ENCODE measurements at regions not wholly inside any gene's neighbourhood (a gene's known extent, or its start where the extent isn't known, plus 50 kb on each side); places are given as distances from the start of the nearest gene placed in this dataset.

DNA sequence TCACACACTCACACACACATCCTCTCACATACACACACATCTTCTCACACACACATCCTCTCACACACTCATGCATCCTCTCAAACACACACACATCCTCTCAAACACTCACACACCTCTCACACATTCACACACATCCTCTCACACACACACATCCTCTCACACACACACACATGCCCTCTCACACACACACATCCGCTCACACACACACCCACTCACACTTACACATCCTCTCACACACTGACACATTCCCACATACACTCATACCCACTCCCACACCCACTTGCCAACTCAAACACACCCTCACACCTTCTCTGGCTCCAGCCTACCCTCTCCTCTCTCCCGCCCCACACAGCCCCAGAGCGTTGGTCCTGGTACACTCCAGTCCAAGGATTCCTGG is 127.9 kb upstream of the SLC30A5 start:
- ATAC-seq (ENCODE audit: poor library complexity) (no peak), DNase-seq (no peak)
- CTCF ChIA-PET, result no interaction called here
- Histone ChIP-seq H3K4me1 (ENCODE audit: insufficient read depth, low read length) (no peaks in the 10 kb centered on the region), H3K36me3 (ENCODE audit: insufficient read depth, low read length) (no peaks in the 10 kb centered on the region), H3K9me3 (ENCODE audit: control insufficient read depth in 1 of 2, insufficient read depth in 1 of 2, low read length in 2 of 2) (no peaks in the 10 kb centered on the region), H3K27me3 (ENCODE audit: control insufficient read depth in 1 of 2, insufficient read depth in 2 of 2, low read length in 2 of 2) (peaks cover 0 to 6% of the 10 kb centered on the region in 2 experiments), H3K4me3 (ENCODE audit: low read length) (no peak overlapping the region), H3K27ac (ENCODE audit: low read depth in 1 of 2, low read length in 2 of 2) (no peak overlapping the region)
- Mint-ChIP-seq H3K27ac (no peak overlapping the region), H3K4me3 (no peak overlapping the region), H3K36me3 (ENCODE audit: low read depth) (no peaks in the 10 kb centered on the region), H3K9me3 (no peaks in the 10 kb centered on the region), H3K27me3 (peaks cover 16% of the 10 kb centered on the region), H3K4me1 (ENCODE audit: low read depth) (no peaks in the 10 kb centered on the region)
- POLR2A ChIA-PET, result no interaction called here
- TF ChIP-seq, protein P1, sequence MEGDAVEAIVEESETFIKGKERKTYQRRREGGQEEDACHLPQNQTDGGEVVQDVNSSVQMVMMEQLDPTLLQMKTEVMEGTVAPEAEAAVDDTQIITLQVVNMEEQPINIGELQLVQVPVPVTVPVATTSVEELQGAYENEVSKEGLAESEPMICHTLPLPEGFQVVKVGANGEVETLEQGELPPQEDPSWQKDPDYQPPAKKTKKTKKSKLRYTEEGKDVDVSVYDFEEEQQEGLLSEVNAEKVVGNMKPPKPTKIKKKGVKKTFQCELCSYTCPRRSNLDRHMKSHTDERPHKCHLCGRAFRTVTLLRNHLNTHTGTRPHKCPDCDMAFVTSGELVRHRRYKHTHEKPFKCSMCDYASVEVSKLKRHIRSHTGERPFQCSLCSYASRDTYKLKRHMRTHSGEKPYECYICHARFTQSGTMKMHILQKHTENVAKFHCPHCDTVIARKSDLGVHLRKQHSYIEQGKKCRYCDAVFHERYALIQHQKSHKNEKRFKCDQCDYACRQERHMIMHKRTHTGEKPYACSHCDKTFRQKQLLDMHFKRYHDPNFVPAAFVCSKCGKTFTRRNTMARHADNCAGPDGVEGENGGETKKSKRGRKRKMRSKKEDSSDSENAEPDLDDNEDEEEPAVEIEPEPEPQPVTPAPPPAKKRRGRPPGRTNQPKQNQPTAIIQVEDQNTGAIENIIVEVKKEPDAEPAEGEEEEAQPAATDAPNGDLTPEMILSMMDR (IDR thresholded peaks at IDR 0.05), result no peak
- intact Hi-C loops (cut with DNase I, micrococcal nuclease), result no loop called here

DNA sequence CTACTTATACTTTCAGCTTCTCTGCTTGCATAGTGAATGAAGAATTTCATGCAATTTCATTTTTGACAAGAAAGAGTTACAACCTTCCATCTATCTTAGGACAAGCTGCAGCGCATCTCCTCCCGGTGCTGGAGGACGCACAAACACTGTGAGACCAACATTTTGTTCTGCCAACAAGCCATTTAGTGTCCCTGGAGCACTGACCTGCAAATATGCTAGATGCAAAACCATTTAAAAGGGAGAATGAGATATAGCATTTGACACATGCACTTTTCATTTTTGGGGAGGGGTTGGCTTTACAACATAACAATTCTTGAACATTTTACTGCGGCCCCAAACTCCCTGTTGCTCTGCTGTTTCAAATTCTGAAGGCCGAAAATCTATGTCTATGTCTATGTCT is 127.2 kb upstream of the SLC30A5 start:
- H3K27ac ChIP-seq (ENCODE audit: low read depth in 1 of 2, low read length in 2 of 2), result no peak overlapping the region
- ChIA-PET POLR2A (no interaction called here), CTCF (no interaction called here)
- H3K4me1 ChIP-seq (ENCODE audit: insufficient read depth, low read length), result no peaks in the 10 kb centered on the region
- no peaks in the 10 kb centered on the region for H3K36me3 Mint-ChIP-seq (ENCODE audit: low read depth)
- no peak for ATAC-seq (ENCODE audit: poor library complexity)
- no peaks in the 10 kb centered on the region for H3K9me3 ChIP-seq (ENCODE audit: control insufficient read depth in 1 of 2, insufficient read depth in 1 of 2, low read length in 2 of 2)
- DNase-seq, result no peak
- no peak overlapping the region for H3K4me3 ChIP-seq (ENCODE audit: low read length)
- no peak overlapping the region for H3K27ac Mint-ChIP-seq
- peaks cover 20% of the 10 kb centered on the region for H3K27me3 Mint-ChIP-seq
- peaks cover 3 to 6% of the 10 kb centered on the region in 2 experiments for H3K27me3 ChIP-seq (ENCODE audit: control insufficient read depth in 1 of 2, insufficient read depth in 2 of 2, low read length in 2 of 2)
- intact Hi-C loops (cut with DNase I, micrococcal nuclease), result no loop called here
- no peaks in the 10 kb centered on the region for H3K4me1 Mint-ChIP-seq (ENCODE audit: low read depth)
- no peak overlapping the region for H3K4me3 Mint-ChIP-seq
- TF ChIP-seq, protein P1 (IDR thresholded peaks at IDR 0.05), result no peak
- H3K9me3 Mint-ChIP-seq, result no peaks in the 10 kb centered on the region
- no peaks in the 10 kb centered on the region for H3K36me3 ChIP-seq (ENCODE audit: insufficient read depth, low read length)

DNA sequence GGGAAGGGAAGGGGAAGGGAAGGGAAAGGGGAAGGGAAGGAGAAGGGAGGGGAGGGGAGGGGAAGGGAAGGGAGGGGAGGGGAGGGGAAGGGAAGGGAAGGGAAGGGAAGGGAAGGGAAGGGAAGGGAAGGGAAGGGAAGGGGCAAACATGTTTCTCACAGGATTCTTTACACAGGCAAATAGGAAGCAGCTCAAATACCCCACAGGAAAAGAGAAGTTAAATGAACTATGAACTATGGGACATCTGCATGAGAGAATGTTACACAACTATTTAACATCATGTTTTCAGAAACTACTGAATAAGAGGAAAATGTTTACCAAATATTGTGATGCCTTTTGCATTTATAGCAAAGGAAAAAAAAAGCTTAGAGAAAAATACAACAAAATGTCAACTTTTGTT is 125.4 kb upstream of the SLC30A5 start:
- no peak overlapping the region for H3K4me3 ChIP-seq (ENCODE audit: low read length)
- no peak for DNase-seq
- ATAC-seq (ENCODE audit: poor library complexity), result no peak
- H3K9me3 ChIP-seq (ENCODE audit: control insufficient read depth in 1 of 2, insufficient read depth in 1 of 2, low read length in 2 of 2), result no peaks in the 10 kb centered on the region
- H3K4me1 ChIP-seq (ENCODE audit: insufficient read depth, low read length), result no peaks in the 10 kb centered on the region
- Mint-ChIP-seq H3K4me1 (ENCODE audit: low read depth) (no peaks in the 10 kb centered on the region), H3K9me3 (no peaks in the 10 kb centered on the region), H3K27ac (no peak overlapping the region), H3K27me3 (peaks cover 33% of the 10 kb centered on the region), H3K36me3 (ENCODE audit: low read depth) (no peaks in the 10 kb centered on the region), H3K4me3 (no peak overlapping the region)
- intact Hi-C loops (cut with DNase I, micrococcal nuclease), result no loop called here
- CTCF ChIA-PET, result no interaction called here
- H3K27ac ChIP-seq (ENCODE audit: low read depth in 1 of 2, low read length in 2 of 2), result no peak overlapping the region
- POLR2A ChIA-PET, result no interaction called here
- peaks cover 6 to 9% of the 10 kb centered on the region in 2 experiments for H3K27me3 ChIP-seq (ENCODE audit: control insufficient read depth in 1 of 2, insufficient read depth in 2 of 2, low read length in 2 of 2)
- H3K36me3 ChIP-seq (ENCODE audit: insufficient read depth, low read length), result no peaks in the 10 kb centered on the region
- TF ChIP-seq, protein P1 (IDR thresholded peaks at IDR 0.05), result no peak

All from CD4-positive, alpha-beta T cell (primary cell).